ENCODE measurements at regions not wholly inside any gene's neighbourhood (a gene's known extent, or its start where the extent isn't known, plus 50 kb on each side); places are given as distances from the start of the nearest gene placed in this dataset.
A peak's percentile ranks its signal among the peaks of the same experiment; 100 is the strongest.
"Not testable (repeated sequence)": the region's sequence is repeated elsewhere in the genome, so short reads cannot be mapped to it uniquely, and the experiment has no call there.

- DNase-seq: no peak
Measured at GRCh38 chr12:124673801-124674617, 106.6 kb upstream of the NCOR2 start.

GRCh38 chr12:124669271-124669721, 101.9 kb upstream of the NCOR2 start:
- not testable (repeated sequence) for DNase-seq

- no peak for DNase-seq
Measured at GRCh38 chr12:124668602-124669001, 101.2 kb upstream of the NCOR2 start.

- no peak for DNase-seq
Measured at GRCh38 chr12:124667506-124668326, 100.3 kb upstream of the NCOR2 start.

GRCh38 chr12:124666722-124667259, 99.4 kb upstream of the NCOR2 start:
- DNase-seq: no peak

DNA sequence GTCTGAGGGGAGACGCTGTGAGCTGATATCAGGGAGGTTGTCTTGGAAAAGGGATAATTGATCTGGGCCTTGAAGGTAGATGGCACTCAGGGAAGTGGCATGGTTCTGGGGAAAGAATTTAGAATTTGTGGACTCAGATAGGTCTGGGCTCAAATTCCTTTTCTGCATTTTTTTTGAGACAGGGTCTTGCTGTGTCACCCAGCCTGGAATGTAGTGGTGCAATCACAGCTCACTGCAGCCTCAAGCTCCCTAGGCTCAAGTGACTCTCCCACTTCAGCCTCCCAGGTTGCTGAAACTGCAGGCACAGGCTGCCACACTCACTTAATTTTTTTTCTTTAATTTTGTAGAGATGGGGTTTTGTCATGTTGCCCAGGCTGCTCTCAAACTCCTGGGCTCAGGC, 98.1 kb upstream of the NCOR2 start:
- DNase-seq: no peak

GRCh38 chr12:124664395-124665111, 97.1 kb upstream of the NCOR2 start:
- DNase-seq: no peak

- no peak for DNase-seq
Measured at GRCh38 chr12:124663771-124664366, 96.5 kb upstream of the NCOR2 start.

GRCh38 chr12:124663206-124663605, 95.8 kb upstream of the NCOR2 start:
- DNase-seq: no peak

DNA sequence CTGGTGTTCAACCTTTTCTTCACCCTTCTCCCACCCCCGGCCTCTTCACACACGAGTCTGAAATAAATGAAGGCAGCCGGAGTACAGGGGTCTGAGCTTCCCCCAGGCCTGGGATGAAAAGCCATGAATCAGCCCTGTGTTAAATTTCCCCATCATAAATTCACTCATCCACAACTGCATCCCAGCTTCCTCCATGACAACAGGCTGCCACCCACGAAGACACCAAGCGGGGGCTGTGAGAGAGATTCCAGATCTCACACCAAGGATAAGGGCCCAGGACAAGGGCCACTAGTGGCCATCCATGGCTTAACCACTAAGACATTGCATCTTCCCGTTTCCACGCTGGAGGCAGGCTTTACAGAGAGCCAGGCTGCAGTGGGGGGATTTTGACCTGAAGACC, 93.9 kb upstream of the NCOR2 start:
- DNase-seq: no peak

DNA sequence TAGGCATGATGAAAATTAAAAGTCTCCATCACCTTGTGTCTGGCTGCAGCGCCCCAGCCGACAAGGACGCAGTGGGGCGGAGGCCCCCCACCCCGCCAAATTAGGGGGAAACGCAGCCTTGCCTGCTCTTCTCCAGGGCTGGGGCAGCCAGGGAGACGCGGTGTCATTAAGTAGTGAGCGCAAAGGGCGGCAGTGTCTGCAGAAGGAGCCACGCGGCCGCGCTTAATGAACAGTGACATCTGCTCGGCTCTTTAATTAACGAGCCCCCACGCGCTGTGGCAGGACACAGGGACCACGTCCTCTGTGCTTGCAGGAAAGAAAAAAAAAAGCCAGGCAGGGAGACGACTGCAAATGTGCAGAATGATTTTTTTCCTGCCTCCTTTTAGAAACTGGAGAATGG, 93.4 kb upstream of the NCOR2 start:
- DNase-seq: no peak

GRCh38 chr12:124658806-124659402, 91.5 kb upstream of the NCOR2 start:
- no peak for DNase-seq

DNA sequence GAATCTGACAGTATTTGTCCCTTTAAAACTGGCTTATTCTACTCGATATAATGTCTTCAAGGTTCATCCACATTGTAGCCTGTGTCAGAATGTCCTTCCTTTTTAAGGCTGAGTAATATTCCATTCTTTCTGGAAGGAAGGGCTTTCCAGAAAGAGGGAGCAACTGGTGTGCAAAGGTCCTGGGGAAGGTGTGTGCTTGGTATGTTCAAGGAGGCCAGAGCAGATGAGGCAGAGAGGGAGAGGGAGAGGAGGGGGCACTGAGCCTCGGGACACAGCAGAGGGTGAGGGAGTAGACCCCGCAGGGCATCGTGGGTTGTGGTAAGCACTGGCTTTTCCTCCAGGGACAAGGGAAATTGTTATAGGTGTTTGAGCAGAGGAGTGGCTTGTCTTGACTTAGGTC, 90.9 kb upstream of the NCOR2 start:
- no peak for DNase-seq

DNA sequence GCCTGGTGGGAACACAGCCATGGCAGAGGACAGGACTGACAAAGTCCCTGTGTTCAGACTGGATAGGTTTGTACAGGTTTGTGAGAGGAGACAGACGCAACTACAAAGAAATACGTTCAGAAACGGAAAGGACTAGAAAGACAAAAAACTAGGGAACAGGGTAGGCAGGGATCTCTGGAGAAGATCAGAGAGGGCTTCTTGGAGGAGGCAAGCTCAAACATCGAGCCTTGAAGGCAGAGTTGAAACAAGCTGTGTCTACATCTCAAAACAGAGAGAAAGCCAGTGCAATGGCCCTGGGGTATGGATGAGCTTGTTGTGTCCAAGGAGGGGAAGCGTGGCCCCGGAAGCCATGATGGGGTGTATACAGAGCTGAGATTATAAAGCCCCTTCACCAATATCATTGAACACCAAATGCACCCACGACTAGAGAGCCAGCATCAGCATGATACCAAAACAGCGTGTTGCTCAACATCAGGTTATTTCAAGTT, 89.6 kb upstream of the NCOR2 start:
- DNase-seq: no peak

- DNase-seq: peak; percentile 69
Measured at GRCh38 chr12:124655698-124656516, 88.5 kb upstream of the NCOR2 start.

GRCh38 chr12:124655048-124655697, 87.8 kb upstream of the NCOR2 start:
- DNase-seq: peak; percentile 55

DNA sequence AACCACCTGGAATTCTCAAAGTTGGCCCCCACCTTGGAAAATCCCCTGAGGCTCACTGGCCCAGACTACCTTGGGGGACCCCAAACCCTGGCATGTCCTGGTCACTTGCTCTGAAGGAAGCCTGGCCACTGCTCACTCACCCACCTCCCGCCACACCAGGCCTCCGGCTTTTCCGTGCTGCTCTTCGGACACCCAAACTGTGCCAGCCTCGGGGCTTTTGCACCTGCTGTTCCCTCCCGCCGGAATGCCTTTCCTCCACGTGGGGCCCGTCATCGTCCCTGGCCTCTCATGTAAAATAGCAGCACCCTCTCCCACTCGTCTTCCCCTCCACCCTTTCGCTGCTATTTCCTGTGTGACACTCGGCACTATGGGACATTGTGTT, 87.2 kb upstream of the NCOR2 start:
- DNase-seq: no peak

DNA sequence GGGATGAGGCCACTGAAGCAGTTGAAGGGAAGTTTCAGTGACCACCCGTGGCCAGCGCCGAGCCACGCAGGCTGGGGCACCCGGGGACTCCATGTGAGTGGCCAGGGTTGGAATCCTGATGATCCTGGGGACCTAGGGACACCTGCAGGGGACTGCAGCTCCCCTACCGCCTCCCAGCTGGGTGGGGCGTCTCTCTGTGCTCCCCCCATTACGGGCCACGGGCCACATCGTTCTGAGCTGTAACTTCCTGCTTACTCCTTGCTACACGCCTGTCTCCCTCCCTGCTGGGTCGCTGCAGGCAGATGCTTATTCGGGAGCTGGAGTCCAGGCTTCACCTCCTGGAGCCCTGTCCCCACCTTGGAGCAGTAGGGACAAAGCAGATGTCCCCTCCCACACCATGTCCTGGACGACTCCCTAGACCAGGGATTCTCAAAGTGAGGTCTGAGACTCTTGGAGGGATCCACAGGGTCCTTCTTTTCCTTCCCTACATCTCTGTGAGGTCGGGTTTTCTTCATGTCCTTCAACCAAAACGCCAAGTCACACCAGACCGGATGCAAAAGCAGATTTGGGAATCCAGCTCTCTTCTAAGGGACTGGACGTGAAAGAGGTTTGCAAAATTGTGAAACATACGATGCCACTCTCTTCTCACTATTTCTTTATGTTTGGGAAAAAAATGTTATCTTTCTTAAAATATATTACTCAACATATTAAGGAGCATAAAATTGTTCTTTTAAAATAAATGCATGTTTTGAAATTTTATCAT, 85.9 kb upstream of the NCOR2 start:
- DNase-seq: no peak

GRCh38 chr12:124652661-124653060, 85.2 kb upstream of the NCOR2 start:
- no peak for DNase-seq
